BE2C (cell line): ENCODE measurements at regions not wholly inside any gene's neighbourhood (a gene's known extent, or its start where the extent isn't known, plus 50 kb on each side); places are given as distances from the start of the nearest gene placed in this dataset.

ENCODE experiments used
- DNase-seq: peaks from one replicate; pipeline ENCODE4 v3.0.0-alpha.2; 2020
- H3K27me3 ChIP-seq: fragments of 250-450 bp; sonication (Bioruptor Pico); 2 replicates; pipeline ENCODE4 v1.5.1; 2020; ENCODE audit warnings: mild to moderate bottlenecking
- H3K36me3 ChIP-seq: fragments of 250-450 bp; sonication (Bioruptor Pico); 2 replicates; pipeline ENCODE4 v1.5.1; 2020; ENCODE audit warnings: mild to moderate bottlenecking
- H3K4me1 ChIP-seq: fragments of 250-450 bp; sonication (Bioruptor Pico); 2 replicates; pipeline ENCODE4 v1.5.1; 2020
- H3K4me3 ChIP-seq: 2 replicates; pipeline ENCODE4 v1.5.1; 2011; ENCODE audit warnings: low read depth, low read length
- H3K9me3 ChIP-seq: fragments of 250-450 bp; sonication (Bioruptor Pico); 2 replicates; pipeline ENCODE4 v1.5.1; 2020
- CTCF ChIP-seq: IDR thresholded peaks from 2 replicates; pipeline ENCODE4 v1.5.1; 2012; ENCODE audit warnings: mild to moderate bottlenecking, low read depth, low read length

GRCh38 chr7:50203521-50203920 lies 101.0 kb upstream of the IKZF1 start:
- H3K27me3 ChIP-seq, result no peaks in the 10 kb centered on the region; the same call in 1 of the 2 replicates
- no peaks in the 10 kb centered on the region for H3K36me3 ChIP-seq
- H3K4me1 ChIP-seq, result no peaks in the 10 kb centered on the region
- no peak for DNase-seq
- no peaks in the 10 kb centered on the region for H3K9me3 ChIP-seq
- H3K4me3 ChIP-seq, result no peak overlapping the region
- no peak for TF ChIP-seq CTCF

- DNase-seq, result no peak
- TF ChIP-seq CTCF, result no peak
- no peaks in the 10 kb centered on the region for H3K36me3 ChIP-seq
- no peaks in the 10 kb centered on the region for H3K9me3 ChIP-seq
- no peaks in the 10 kb centered on the region for H3K4me1 ChIP-seq
- no peak overlapping the region for H3K4me3 ChIP-seq
- H3K27me3 ChIP-seq, result peaks cover 3% of the 10 kb centered on the region; the same call in 1 of the 2 replicates
Measured at GRCh38 chr7:50202052-50202555, 102.4 kb upstream of the IKZF1 start.

- TF ChIP-seq CTCF, result no peak
- no peaks in the 10 kb centered on the region for H3K4me1 ChIP-seq
- H3K36me3 ChIP-seq, result no peaks in the 10 kb centered on the region
- H3K9me3 ChIP-seq, result no peaks in the 10 kb centered on the region
- peaks cover 9% of the 10 kb centered on the region; the same call in 1 of the 2 replicates for H3K27me3 ChIP-seq
- no peak for DNase-seq
- H3K4me3 ChIP-seq, result no peak overlapping the region
Measured at GRCh38 chr7:50199824-50200223, 104.7 kb upstream of the IKZF1 start.

- no peaks in the 10 kb centered on the region for H3K4me1 ChIP-seq
- no peaks in the 10 kb centered on the region for H3K36me3 ChIP-seq
- H3K4me3 ChIP-seq, result no peak overlapping the region
- peaks cover 23% of the 10 kb centered on the region for H3K27me3 ChIP-seq
- no peaks in the 10 kb centered on the region for H3K9me3 ChIP-seq
- TF ChIP-seq CTCF, result no peak
- peak; percentile 30 for DNase-seq
Measured at GRCh38 chr7:50197549-50197948, 104.5 kb upstream of the ZPBP start.

GRCh38 chr7:50196719-50197118 lies 103.7 kb upstream of the ZPBP start:
- H3K9me3 ChIP-seq, result no peaks in the 10 kb centered on the region
- H3K27me3 ChIP-seq, result peaks cover 27% of the 10 kb centered on the region
- DNase-seq, result no peak
- no peak overlapping the region for H3K4me3 ChIP-seq
- no peaks in the 10 kb centered on the region for H3K36me3 ChIP-seq
- no peak for TF ChIP-seq CTCF
- H3K4me1 ChIP-seq, result no peaks in the 10 kb centered on the region

GRCh38 chr7:50190776-50191175 lies 97.7 kb upstream of the ZPBP start:
- peaks cover 22% of the 10 kb centered on the region for H3K27me3 ChIP-seq
- no peaks in the 10 kb centered on the region for H3K4me1 ChIP-seq
- TF ChIP-seq CTCF, result no peak
- no peaks in the 10 kb centered on the region for H3K36me3 ChIP-seq
- H3K4me3 ChIP-seq, result no peak overlapping the region
- no peak for DNase-seq
- no peaks in the 10 kb centered on the region for H3K9me3 ChIP-seq
